Coronary artery (tissue), 2 donors: ENCODE measurements at regions not wholly inside any gene's neighbourhood (a gene's known extent, or its start where the extent isn't known, plus 50 kb on each side); places are given as distances from the start of the nearest gene placed in this dataset.

Experiments used
- DNase-seq: peaks from one replicate; pipeline ENCODE4 v3.0.0-alpha.2; 2017; ENCODE audit warnings: low spot score
- H3K27ac ChIP-seq, 2 donors: fragments of 200-600 bp; sonication (generic); one replicate each; pipeline ENCODE4 v1.5.1; 2016 to 2019
- H3K4me3 ChIP-seq: fragments of 200-600 bp; sonication (generic); 2 replicates; pipeline ENCODE4 v1.5.1; 2016; ENCODE audit warnings: mild to moderate bottlenecking, moderate library complexity
- CTCF ChIP-seq: fragments of 200-600 bp; sonication (generic); IDR thresholded peaks from one replicate; pipeline ENCODE4 v1.5.1; 2019; ENCODE audit warnings: antibody characterized with exemption

- H3K4me3 ChIP-seq: no peak overlapping the region
- no peak for DNase-seq
- no peak overlapping the region for H3K27ac ChIP-seq
- TF ChIP-seq CTCF: no peak
Observed at GRCh38 chr7:62361-63116, 129.8 kb upstream of the FAM20C start.

GRCh38 chr7:63117-63480 is 129.3 kb upstream of the FAM20C start:
- DNase-seq: no peak
- no peak for TF ChIP-seq CTCF

GRCh38 chr7:63521-64021 is 128.8 kb upstream of the FAM20C start:
- Histone ChIP-seq H3K27ac (no peak overlapping the region), H3K4me3 (no peak overlapping the region)
- no peak for TF ChIP-seq CTCF
- DNase-seq: no peak

More at GRCh38 chr7:63117-63480, 129.3 kb upstream of the FAM20C start:
- no peak overlapping the region for H3K4me3 ChIP-seq
- H3K27ac ChIP-seq: no peak overlapping the region

GRCh38 chr7:64098-64915 is 128.1 kb upstream of the FAM20C start:
- DNase-seq: no peak
- Histone ChIP-seq H3K27ac (no peak overlapping the region), H3K4me3 (no peak overlapping the region)
- TF ChIP-seq CTCF: no peak

GRCh38 chr7:64916-65341 is 127.4 kb upstream of the FAM20C start:
- Histone ChIP-seq H3K4me3 (no peak overlapping the region), H3K27ac (no peak overlapping the region)
- DNase-seq: no peak
- TF ChIP-seq CTCF: no peak

- H3K4me3 ChIP-seq: no peak overlapping the region
- H3K27ac ChIP-seq: no peak overlapping the region
- no peak for TF ChIP-seq CTCF
- no peak for DNase-seq
Observed at GRCh38 chr7:65554-65953, 126.8 kb upstream of the FAM20C start.
